ENCODE measurements at regions not wholly inside any gene's neighbourhood (a gene's known extent, or its start where the extent isn't known, plus 50 kb on each side); places are given as distances from the start of the nearest gene placed in this dataset.

- no peak for DNase-seq
Observed at GRCh38 chr3:59644479-59645402, 594.9 kb upstream of the CFAP20DC start.

GRCh38 chr3:59641169-59641899 lies 591.5 kb upstream of the CFAP20DC start:
- no peak for DNase-seq

GRCh38 chr3:59632760-59633573 lies 583.1 kb upstream of the CFAP20DC start:
- no peak for DNase-seq

GRCh38 chr3:59631482-59631881 lies 581.7 kb upstream of the CFAP20DC start:
- DNase-seq: no peak

- no peak for DNase-seq
Observed at GRCh38 chr3:59621037-59621436, 571.2 kb upstream of the CFAP20DC start.

GRCh38 chr3:59620325-59620724 lies 570.5 kb upstream of the CFAP20DC start:
- no peak for DNase-seq

GRCh38 chr3:59612444-59612715 lies 562.6 kb upstream of the CFAP20DC start:
- no peak for DNase-seq

- no peak for DNase-seq
Observed at GRCh38 chr3:59611649-59612443, 562.0 kb upstream of the CFAP20DC start.

GRCh38 chr3:59609657-59610348 lies 560.0 kb upstream of the CFAP20DC start:
- DNase-seq: no peak

GRCh38 chr3:59608356-59608755 lies 558.5 kb upstream of the CFAP20DC start:
- DNase-seq: no peak

- DNase-seq: no peak
Observed at GRCh38 chr3:59607656-59608055, 557.8 kb upstream of the CFAP20DC start.

- no peak for DNase-seq
Observed at GRCh38 chr3:59606638-59607266, 556.9 kb upstream of the CFAP20DC start.

- DNase-seq: no peak
Observed at GRCh38 chr3:59605944-59606534, 556.2 kb upstream of the CFAP20DC start.

- DNase-seq: no peak
Observed at GRCh38 chr3:59605318-59605717, 555.5 kb upstream of the CFAP20DC start.

GRCh38 chr3:59601486-59601885 lies 551.7 kb upstream of the CFAP20DC start:
- DNase-seq: no peak

GRCh38 chr3:59600631-59601030 lies 550.8 kb upstream of the CFAP20DC start:
- DNase-seq: no peak

GRCh38 chr3:59596741-59597140 lies 546.9 kb upstream of the CFAP20DC start:
- no peak for DNase-seq

- no peak for DNase-seq
Observed at GRCh38 chr3:59595830-59596229, 546.0 kb upstream of the CFAP20DC start.

- no peak for DNase-seq
Observed at GRCh38 chr3:59593380-59593779, 543.6 kb upstream of the CFAP20DC start.

- no peak for DNase-seq
Observed at GRCh38 chr3:59580996-59581395, 531.2 kb upstream of the CFAP20DC start.

GRCh38 chr3:59580499-59580898 lies 530.7 kb upstream of the CFAP20DC start:
- DNase-seq: no peak
